Endothelial cell of umbilical vein (primary cell): ENCODE measurements at regions not wholly inside any gene's neighbourhood (a gene's known extent, or its start where the extent isn't known, plus 50 kb on each side); places are given as distances from the start of the nearest gene placed in this dataset.

ENCODE experiments used
- BruUV-seq: library from RNA; stranded (reverse); fragments of 400-500 nt; replicated peaks from 2 replicates; lab custom pipeline; 2021; lab: Mats Ljungman, UMichigan
- CTCF ChIA-PET: fragments of 300-600, 350-600 bp; sonication (Branson Sonifier 250); formaldehyde crosslinking; loops from one replicate; lab custom pipeline; 2021; ENCODE audit warnings: antibody characterized with exemption, inconsistent platforms; lab: Charles Lee
- POLR2A ChIA-PET: fragments of 300-600, 350-600 bp; sonication (Branson Sonifier 250); formaldehyde crosslinking; loops from one replicate; lab custom pipeline; 2021; ENCODE audit warnings: antibody characterized with exemption, inconsistent platforms; lab: Charles Lee
- DNase-seq: peaks from one replicate; pipeline ENCODE4 v3.0.0-alpha.2; 2011; ENCODE audit warnings: low read depth, low spot score
- FAIRE-seq: peaks from 2 replicates; lab custom pipeline; 2011; peaks lifted over from hg19 to GRCh38; lab: Jason Lieb, UNC
- H2AFZ ChIP-seq: 2 replicates; pipeline ENCODE4 v1.6.0; 2012; ENCODE audit warnings: low read depth, low read length, control low read depth, inconsistent platforms
- H3K27ac ChIP-seq: 2 replicates; pipeline ENCODE4 v1.5.1; 2011; ENCODE audit warnings: low read depth, mild to moderate bottlenecking, control low read depth, low read length, moderate library complexity; ENCODE audit not compliant: insufficient read depth
- H3K27me3 ChIP-seq, 2 experiments: 2 replicates each; pipeline versions ENCODE4 v1.6.0 to v1.6.1; 2011; ENCODE audit warnings: low read length in 2 of 2, mixed read lengths in 1 of 2; ENCODE audit not compliant: control insufficient read depth in 2 of 2, insufficient read depth in 2 of 2
- H3K36me3 ChIP-seq, 2 experiments: 2 replicates in 1 of 2; 3 replicates in 1 of 2; pipeline ENCODE4 v1.5.1; 2011; ENCODE audit warnings: low read length in 2 of 2, mild to moderate bottlenecking in 1 of 2, moderate library complexity in 1 of 2; ENCODE audit not compliant: control insufficient read depth in 2 of 2, insufficient read depth in 2 of 2; ENCODE audit errors: extremely low read depth in 1 of 2
- H3K4me1 ChIP-seq: 3 replicates; pipeline ENCODE4 v1.5.1; 2011; ENCODE audit warnings: mild to moderate bottlenecking, low read length; ENCODE audit not compliant: control insufficient read depth, insufficient read depth; ENCODE audit errors: extremely low read depth
- H3K4me2 ChIP-seq: 2 replicates; pipeline ENCODE4 v1.6.1; 2011; ENCODE audit warnings: low read length, control low read depth, mixed read lengths; ENCODE audit not compliant: insufficient read depth
- H3K4me3 ChIP-seq, 3 experiments: fragments of 200-600 bp in 1 of 3; sonication (generic), shearing (Covaris generic) in 1 of 3; replicated peaks in 1 of 3; 2 replicates each; pipeline ENCODE4 v1.5.1; 2011 to 2016; ENCODE audit warnings: control low read depth in 3 of 3, low read length in 3 of 3, mild to moderate bottlenecking in 2 of 3, inconsistent platforms in 1 of 3, low read depth in 1 of 3, moderate library complexity in 1 of 3; ENCODE audit not compliant: insufficient read depth in 1 of 3
- H3K79me2 ChIP-seq: 2 replicates; pipeline ENCODE4 v1.6.0; 2012; ENCODE audit warnings: low read length, inconsistent platforms; ENCODE audit not compliant: control insufficient read depth, insufficient read depth
- H3K9ac ChIP-seq: replicated peaks from 2 replicates; pipeline ENCODE3; 2011; ENCODE audit warnings: low read length, control low read depth; ENCODE audit not compliant: insufficient read depth; ENCODE audit errors: extremely low read depth
- H3K9me1 ChIP-seq: replicated peaks from 3 replicates; pipeline ENCODE4 v1.6.0; 2011; ENCODE audit warnings: mild to moderate bottlenecking, low read length; ENCODE audit not compliant: control insufficient read depth, insufficient read depth; ENCODE audit errors: extremely low read depth
- H3K9me3 ChIP-seq: replicated peaks from 2 replicates; pipeline ENCODE4 v1.5.1; 2012; ENCODE audit warnings: low read length, inconsistent platforms; ENCODE audit not compliant: control insufficient read depth, insufficient read depth
- H4K20me1 ChIP-seq: replicated peaks from 2 replicates; pipeline ENCODE3; 2011; ENCODE audit warnings: mild to moderate bottlenecking, low read length; ENCODE audit not compliant: control insufficient read depth, insufficient read depth; ENCODE audit errors: extremely low read depth
- EZH2 ChIP-seq: IDR thresholded peaks from 2 replicates; pipeline ENCODE4 v1.6.1; 2012; ENCODE audit warnings: borderline replicate concordance, low read depth, mild to moderate bottlenecking, moderate library complexity, low read length, inconsistent platforms; ENCODE audit not compliant: severe bottlenecking
- FOS ChIP-seq: IDR thresholded peaks from 2 replicates; pipeline ENCODE4 v1.6.1; 2011; ENCODE audit warnings: mild to moderate bottlenecking, low read length, moderate library complexity, borderline replicate concordance; ENCODE audit not compliant: insufficient read depth
- GATA2 ChIP-seq: IDR thresholded peaks from 2 replicates; pipeline ENCODE4 v1.7.0; 2011; ENCODE audit warnings: low read depth, mild to moderate bottlenecking, moderate library complexity, mixed read lengths, low read length; ENCODE audit not compliant: insufficient read length, insufficient read depth
- JUN ChIP-seq: IDR thresholded peaks from 2 replicates; pipeline ENCODE4 v1.6.1; 2011; ENCODE audit warnings: borderline replicate concordance, low read depth; ENCODE audit not compliant: insufficient read length, insufficient read depth
- MYC ChIP-seq: IDR thresholded peaks from one replicate; pipeline ENCODE4 v1.6.1; 2011; ENCODE audit warnings: mild to moderate bottlenecking, low read depth, low read length
- POLR2A ChIP-seq: IDR thresholded peaks from 2 replicates; pipeline ENCODE4 v1.6.1; 2012; ENCODE audit warnings: low read depth, mild to moderate bottlenecking, control low read depth, low read length
- POLR2AphosphoS5 ChIP-seq: IDR thresholded peaks from 2 replicates; pipeline ENCODE4 v1.6.1; 2012; ENCODE audit warnings: low read depth, mild to moderate bottlenecking, control low read depth, low read length, moderate library complexity; ENCODE audit not compliant: insufficient read depth
- dilution Hi-C: fragments of 300-500 bp; cut with MboI; formaldehyde crosslinking; loops from one replicate; pipeline ENCODE4 v1.15.0; 2019; ENCODE audit warnings: low sequenced_read_pairs; ENCODE audit not compliant: extremely low pct_ligation_motif_present
- intact Hi-C: fragments of 100-400 bp; cut with micrococcal nuclease; formaldehyde crosslinking; loops from one replicate; pipeline ENCODE4 v1.10.0; 2022
- TF ChIP-seq, protein P1 (sequence below): IDR thresholded peaks from 2 replicates; pipeline ENCODE4 v1.6.1; 2011; ENCODE audit not compliant: insufficient read depth, insufficient read length
- TF ChIP-seq, protein P2 (sequence below), 2 donors: IDR thresholded peaks; 1 replicate in 1 of 2; 2 replicates in 1 of 2; pipeline ENCODE4 v1.5.1; 2011; ENCODE audit warnings: low read length in 2 of 2, mild to moderate bottlenecking in 2 of 2, moderate library complexity in 2 of 2, control low read depth in 1 of 2, inconsistent platforms in 1 of 2, low read depth in 1 of 2; ENCODE audit not compliant: insufficient read depth in 1 of 2; ENCODE audit errors: extremely low read depth in 1 of 2

DNA sequence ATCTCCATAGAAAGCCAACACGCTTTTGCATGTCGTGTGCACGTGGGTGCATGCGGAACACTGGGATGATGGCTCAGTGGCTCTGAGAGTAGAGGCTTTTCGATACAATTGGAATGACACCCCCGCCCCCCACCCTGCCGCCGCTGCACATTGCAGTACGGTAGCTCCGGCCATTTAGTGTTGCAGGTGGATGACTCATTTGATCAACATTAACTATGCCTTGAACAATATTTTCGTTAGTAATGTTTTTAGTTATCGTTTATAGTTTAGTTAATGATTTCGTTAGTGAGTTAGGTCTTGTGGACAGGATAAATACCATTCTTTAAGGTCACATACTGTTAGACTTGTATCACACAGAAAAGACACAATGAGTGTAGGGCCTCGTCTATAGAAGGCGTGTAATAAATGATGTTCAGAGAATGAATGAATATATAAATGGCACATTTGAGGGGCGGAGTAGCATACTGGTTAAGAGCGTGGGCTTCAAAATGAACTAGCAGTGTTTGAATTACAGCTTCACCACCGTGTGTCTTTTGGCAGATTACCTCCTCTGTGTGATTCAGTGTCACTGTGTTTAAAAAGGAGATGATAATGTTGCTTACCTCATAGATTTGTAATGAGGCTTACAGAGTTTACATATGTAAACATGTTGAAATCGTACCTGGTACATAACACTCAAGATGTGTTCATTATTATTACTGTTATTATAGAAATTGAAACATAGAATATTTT lies 67.2 kb upstream of the TENM3 start:
- ChIA-PET CTCF (no interaction called here), POLR2A (no interaction called here)
- no TSS peak for BruUV-seq
- Histone ChIP-seq H3K9me1 (no peaks in the 10 kb centered on the region), H3K9me3 (no peaks in the 10 kb centered on the region), H3K9ac (no peak overlapping the region), H3K4me1 (no peaks in the 10 kb centered on the region), H3K27me3 (no peaks in the 10 kb centered on the region), H3K27ac (no peak overlapping the region), H3K36me3 (no peaks in the 10 kb centered on the region), H4K20me1 (no peaks in the 10 kb centered on the region), H2AFZ (no peak overlapping the region), H3K4me3 (no peak overlapping the region), H3K4me2 (no peak overlapping the region), H3K79me2 (no peaks in the 10 kb centered on the region)
- FAIRE-seq (no peak), DNase-seq (no peak)
- dilution Hi-C loops, result no loop called here
- intact Hi-C loops, result no loop called here
- TF ChIP-seq, protein P1, sequence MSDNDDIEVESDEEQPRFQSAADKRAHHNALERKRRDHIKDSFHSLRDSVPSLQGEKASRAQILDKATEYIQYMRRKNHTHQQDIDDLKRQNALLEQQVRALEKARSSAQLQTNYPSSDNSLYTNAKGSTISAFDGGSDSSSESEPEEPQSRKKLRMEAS, result no peak
- TF ChIP-seq JUN (no peak), MYC (no peak), POLR2A (no peak), FOS (no peak), EZH2 (no peak), GATA2 (no peak), POLR2AphosphoS5 (no peak)
- TF ChIP-seq, protein P2, sequence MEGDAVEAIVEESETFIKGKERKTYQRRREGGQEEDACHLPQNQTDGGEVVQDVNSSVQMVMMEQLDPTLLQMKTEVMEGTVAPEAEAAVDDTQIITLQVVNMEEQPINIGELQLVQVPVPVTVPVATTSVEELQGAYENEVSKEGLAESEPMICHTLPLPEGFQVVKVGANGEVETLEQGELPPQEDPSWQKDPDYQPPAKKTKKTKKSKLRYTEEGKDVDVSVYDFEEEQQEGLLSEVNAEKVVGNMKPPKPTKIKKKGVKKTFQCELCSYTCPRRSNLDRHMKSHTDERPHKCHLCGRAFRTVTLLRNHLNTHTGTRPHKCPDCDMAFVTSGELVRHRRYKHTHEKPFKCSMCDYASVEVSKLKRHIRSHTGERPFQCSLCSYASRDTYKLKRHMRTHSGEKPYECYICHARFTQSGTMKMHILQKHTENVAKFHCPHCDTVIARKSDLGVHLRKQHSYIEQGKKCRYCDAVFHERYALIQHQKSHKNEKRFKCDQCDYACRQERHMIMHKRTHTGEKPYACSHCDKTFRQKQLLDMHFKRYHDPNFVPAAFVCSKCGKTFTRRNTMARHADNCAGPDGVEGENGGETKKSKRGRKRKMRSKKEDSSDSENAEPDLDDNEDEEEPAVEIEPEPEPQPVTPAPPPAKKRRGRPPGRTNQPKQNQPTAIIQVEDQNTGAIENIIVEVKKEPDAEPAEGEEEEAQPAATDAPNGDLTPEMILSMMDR (IDR thresholded peaks at IDR 0.05; ENCODE audit: extremely low read depth in 1 of 2, insufficient read depth in 1 of 2, low read depth in 1 of 2, low read length in 2 of 2), result no peak
